ENCODE measurements at regions not wholly inside any gene's neighbourhood (a gene's known extent, or its start where the extent isn't known, plus 50 kb on each side); places are given as distances from the start of the nearest gene placed in this dataset.
A peak's percentile ranks its signal among the peaks of the same experiment; 100 is the strongest.

- DNase-seq: no peak
Observed at GRCh38 chr15:81507831-81508230, 133.8 kb upstream of the TMC3 start.

DNA sequence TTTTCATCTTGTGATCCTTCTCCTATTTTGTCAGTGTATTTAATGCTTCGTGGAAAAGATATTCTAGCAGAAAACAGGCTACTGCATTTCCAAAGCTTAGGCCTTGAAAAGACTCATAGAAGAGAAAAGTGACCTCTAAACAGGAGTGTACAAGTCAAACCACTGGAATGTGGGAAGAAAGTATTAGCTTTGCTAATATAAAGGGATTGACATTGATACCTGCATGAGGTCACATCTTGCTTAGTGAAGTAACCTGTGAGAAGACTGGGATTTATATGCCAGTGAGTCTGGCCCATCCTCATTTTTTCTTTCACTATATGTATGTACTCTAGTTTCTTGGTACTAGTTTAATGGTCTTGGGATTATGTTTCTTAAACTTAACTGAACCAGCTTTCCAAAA, 132.9 kb upstream of the TMC3 start:
- no peak for DNase-seq

DNA sequence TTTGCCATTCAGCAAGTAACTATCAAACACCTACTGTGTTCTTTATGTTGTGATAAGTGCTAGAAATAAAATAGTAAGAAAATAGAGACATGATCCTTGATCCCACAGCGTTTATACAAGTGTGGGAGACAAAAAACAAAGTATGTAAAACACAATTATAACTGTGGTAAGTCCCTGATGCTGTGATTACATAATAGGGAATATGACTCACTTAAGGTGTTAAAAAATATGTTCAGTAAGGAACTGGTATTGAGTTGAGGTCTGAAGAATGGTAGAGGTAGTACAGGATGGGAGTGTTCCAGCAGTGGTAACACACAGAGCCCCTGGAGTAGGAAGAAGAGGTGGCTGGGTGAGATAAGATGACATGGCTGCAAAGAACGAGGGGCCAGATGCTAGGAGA, 132.1 kb upstream of the TMC3 start:
- no peak for DNase-seq

GRCh38 chr15:81504170-81504905, 130.3 kb upstream of the TMC3 start:
- DNase-seq: no peak

- DNase-seq: no peak
Observed at GRCh38 chr15:81502439-81502838, 128.4 kb upstream of the TMC3 start.

- no peak for DNase-seq
Observed at GRCh38 chr15:81500081-81500480, 126.1 kb upstream of the TMC3 start.

GRCh38 chr15:81498294-81498693, 124.3 kb upstream of the TMC3 start:
- DNase-seq: no peak

- no peak for DNase-seq
Observed at GRCh38 chr15:81497238-81497637, 123.2 kb upstream of the TMC3 start.

GRCh38 chr15:81495780-81496467, 121.9 kb upstream of the TMC3 start:
- no peak for DNase-seq

DNA sequence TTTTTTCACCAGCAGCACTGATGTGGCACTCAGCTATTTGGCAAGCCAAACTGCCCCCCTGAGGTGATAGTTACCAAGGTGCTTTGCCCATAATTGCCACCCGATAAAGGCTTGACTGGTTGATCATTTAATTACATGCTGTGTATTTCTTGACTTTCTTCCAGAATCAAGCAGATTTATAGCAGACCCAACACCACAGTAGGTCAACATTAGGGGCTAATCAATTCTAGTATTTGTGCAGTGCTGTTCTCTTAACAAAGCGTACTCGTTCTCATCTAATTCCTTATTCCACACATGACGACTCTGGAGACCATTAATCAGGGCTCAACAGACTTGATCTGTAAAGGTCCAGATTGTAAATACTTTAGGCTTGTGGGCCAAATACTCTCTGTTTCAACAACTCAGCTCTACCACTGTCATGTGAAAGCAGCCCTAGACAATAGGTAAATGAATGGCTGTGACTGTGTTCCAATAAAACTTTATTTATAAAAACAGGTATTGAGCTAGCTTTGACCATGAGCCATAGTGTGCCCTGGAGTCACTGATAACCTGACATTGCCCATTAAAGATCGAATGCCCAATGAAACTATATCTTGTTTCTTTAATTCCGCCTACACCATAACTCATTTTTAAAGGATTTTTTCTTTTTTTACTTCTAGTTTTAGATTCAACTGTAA, 119.1 kb upstream of the TMC3 start:
- no peak for DNase-seq

DNA sequence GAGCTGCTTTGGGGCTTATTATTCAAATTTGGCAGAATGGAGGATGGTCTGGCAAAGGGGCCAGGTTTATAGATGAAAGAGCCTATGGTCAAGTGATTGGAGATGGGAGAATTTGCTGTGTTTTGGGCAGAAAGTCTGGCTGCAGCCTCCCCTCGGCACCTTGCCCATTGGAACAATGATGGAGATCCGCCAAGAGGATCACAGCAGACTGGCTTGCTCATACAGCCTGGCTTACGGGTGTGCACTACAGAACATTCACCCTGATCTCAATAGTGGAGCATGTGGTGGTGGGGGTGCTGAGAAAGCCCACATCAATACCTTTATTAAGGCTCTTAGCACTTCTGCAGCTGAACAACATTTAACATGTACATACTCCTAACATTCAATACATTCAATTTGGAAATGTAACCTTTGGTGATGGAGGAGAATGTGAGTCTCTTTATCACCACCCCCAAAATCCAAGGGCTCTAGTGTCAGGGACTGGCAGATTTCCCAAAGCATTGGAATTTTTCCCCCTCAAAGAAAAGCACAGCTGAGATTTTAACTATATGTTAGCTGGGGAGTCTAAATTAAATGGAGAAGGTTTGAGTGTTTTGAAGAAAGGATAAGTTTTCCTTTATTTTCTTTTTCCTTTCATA, 118.4 kb upstream of the TMC3 start:
- DNase-seq: no peak

- no peak for DNase-seq
Observed at GRCh38 chr15:81491414-81492096, 117.5 kb upstream of the TMC3 start.

DNA sequence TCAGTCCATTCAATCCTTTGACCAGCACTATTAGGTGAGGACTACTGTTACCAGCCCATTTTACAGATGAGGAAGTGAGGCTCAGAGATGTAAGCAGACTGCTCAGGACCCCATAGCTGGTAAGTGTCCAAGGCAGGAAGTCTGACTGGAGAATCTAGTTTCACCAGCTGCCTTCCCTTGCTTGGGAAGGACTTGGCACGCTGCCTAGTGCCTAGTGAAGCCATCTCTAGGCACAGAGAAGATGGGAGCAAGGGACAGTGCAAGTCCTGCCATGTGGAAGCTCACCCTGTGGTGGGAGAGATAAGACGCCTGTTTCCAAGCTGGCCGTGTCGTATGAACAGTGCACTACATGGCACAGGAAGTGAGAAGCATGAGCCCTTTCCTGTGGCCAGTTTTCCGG, 111.8 kb upstream of the TMC3 start:
- DNase-seq: no peak

GRCh38 chr15:81484086-81484955, 110.3 kb upstream of the TMC3 start:
- DNase-seq: no peak

- DNase-seq: no peak
Observed at GRCh38 chr15:81483496-81483895, 109.5 kb upstream of the TMC3 start.

DNA sequence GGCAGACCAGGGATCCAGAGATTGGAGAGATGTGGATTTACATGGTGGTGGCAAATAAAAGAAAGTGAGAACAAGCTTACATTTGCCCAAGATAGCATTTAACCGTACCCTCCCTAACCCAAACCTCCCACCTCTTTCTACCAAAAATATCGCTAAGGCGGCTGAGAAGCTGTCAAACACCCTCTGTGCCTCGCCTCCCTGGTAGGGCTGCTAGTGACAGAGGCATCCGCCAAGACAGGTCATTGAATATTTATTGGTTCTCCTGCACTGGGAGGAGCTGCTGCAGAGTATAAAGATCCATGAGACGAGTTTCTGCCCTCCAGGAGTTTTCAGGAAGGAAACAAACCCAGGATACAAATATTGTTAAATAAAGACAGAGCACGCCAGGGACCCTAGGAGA, 107.3 kb upstream of the TMC3 start:
- DNase-seq: no peak

DNA sequence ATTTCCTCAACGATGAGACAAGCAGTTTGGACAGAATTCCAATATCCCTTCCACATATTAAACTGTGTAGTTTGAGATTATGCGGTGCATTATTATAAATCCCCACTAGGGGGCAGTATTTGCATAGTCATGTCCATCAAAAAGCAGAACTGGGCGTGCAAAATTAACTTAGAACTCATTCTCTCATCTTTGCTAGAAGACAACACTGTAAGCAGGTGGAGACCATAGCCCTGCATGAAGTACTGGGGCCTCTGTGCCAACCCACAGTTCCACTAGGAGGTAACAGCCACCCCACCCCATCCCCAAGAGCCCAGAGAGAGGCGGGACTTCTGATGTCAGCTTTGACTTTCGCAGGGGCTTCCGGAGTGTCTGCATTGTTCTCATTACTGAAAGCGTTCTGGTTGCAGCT, 106.6 kb upstream of the TMC3 start:
- DNase-seq: peak; percentile 48

GRCh38 chr15:81478354-81478753, 104.3 kb upstream of the TMC3 start:
- no peak for DNase-seq

DNA sequence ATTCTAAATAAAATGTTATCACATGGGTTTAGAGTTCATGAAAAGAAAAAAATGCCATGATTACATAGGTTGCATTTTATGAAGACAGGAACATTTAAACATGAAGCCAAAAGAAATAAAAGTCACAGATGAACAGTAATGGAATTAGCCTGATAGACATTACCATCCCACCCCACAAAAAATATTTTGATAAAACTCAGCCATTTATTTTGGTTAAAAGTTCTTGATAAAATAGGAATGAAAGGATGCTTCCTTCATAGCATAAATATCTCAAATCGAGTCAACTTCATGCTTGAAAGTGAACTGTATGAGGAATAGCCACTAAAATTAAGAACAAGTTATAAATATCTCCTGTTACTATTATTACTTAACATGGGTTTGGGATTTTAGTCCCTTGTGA, 101.9 kb upstream of the TMC3 start:
- no peak for DNase-seq

- no peak for DNase-seq
Observed at GRCh38 chr15:81475471-81475870, 101.5 kb upstream of the TMC3 start.

- no peak for DNase-seq
Observed at GRCh38 chr15:81473946-81474345, 99.9 kb upstream of the TMC3 start.

DNA sequence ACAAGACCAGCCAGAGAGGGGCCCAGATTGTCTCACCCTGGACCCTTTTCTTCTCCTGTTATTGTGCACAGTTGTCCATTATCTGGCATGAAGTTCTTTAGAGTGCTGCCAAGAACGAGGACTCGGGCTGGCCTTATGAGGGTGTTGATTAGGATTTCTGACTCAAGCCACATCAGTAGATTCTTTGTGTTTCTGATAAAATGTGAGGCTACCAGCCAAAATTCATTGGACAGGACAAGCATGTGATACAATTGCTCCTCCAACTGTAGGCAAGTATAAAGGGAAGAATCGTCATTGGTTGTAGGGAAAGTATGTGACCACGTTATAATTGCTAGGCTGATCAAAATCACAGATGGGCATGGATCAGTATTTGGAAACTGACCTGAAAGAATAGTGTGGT, 99.2 kb upstream of the TMC3 start:
- no peak for DNase-seq

Measured in NCI-H1048 (cell line).